Testis (tissue), 2 donors: ENCODE measurements at regions not wholly inside any gene's neighbourhood (a gene's known extent, or its start where the extent isn't known, plus 50 kb on each side); places are given as distances from the start of the nearest gene placed in this dataset.

Experiments used
- DNase-seq: peaks from one replicate; pipeline ENCODE4 v3.0.0-alpha.2; 2019
- H3K27ac ChIP-seq, 2 donors: fragments of 200-600 bp; sonication (generic); one replicate each; pipeline ENCODE4 v1.5.1; 2019
- H3K27me3 ChIP-seq: fragments of 200-600 bp; sonication (generic); one replicate; pipeline ENCODE4 v1.5.1; 2019
- H3K36me3 ChIP-seq: fragments of 200-600 bp; sonication (generic); one replicate; pipeline ENCODE4 v1.5.1; 2017; ENCODE audit warnings: low read depth; ENCODE audit errors: missing control alignments
- H3K4me1 ChIP-seq: fragments of 200-600 bp; sonication (generic); one replicate; pipeline ENCODE4 v1.5.1; 2019
- H3K4me3 ChIP-seq, 2 donors: fragments of 200-600 bp; sonication (generic); one replicate each; pipeline ENCODE4 v1.5.1; 2017 to 2019
- H3K9me3 ChIP-seq: fragments of 200-600 bp; sonication (generic); one replicate; pipeline ENCODE4 v1.5.1; 2017
- POLR2A ChIP-seq: fragments of 450-650 bp; IDR thresholded peaks from one replicate; pipeline ENCODE4 v1.6.1; 2017; ENCODE audit warnings: antibody characterized with exemption, mild to moderate bottlenecking, moderate library complexity
- WGBS, 2 donors: methylation state at CpG; one replicate each; pipeline ENCODE4 v1.1.5; 2018; 5-methylcytosine and 5-hydroxymethylcytosine counted together
- intact Hi-C: fragments of 100-400 bp; cut with DNase I; formaldehyde crosslinking; loops from one replicate; pipeline ENCODE4 v1.15.1; 2023; ENCODE audit warnings: low total_unique reads
- TF ChIP-seq, protein P1 (sequence below), 3 experiments: fragments of 450-650 bp in 2 of 3; fragments of 200-600 bp in 1 of 3; sonication (generic) in 1 of 3; IDR thresholded peaks; one replicate each; pipeline ENCODE4 v1.5.1; 2016 to 2019; ENCODE audit warnings: antibody characterized with exemption in 3 of 3, mild to moderate bottlenecking in 2 of 3, moderate library complexity in 1 of 3

DNA sequence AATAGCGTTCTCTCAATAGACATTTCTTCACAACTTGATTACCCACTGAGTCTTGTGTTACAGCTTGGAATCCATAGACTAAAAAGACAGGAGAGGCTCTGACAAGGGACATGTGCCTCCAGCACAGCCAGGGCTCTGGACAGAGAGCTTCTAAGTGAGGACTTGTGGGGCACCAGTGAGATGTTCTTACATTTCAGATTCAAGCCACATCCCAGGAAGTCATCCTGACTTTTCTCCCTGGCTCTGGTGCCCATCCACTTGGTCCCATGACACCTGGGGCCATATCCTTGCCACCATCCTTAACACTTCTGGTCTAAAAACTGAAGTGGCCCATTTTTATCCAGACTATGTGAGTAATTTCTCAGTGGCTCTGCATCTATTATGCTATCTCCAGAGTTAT is 440.1 kb downstream of the TCERG1L start:
- Histone ChIP-seq H3K9me3 (no peaks in the 10 kb centered on the region), H3K4me3 (no peak overlapping the region), H3K27me3 (no peaks in the 10 kb centered on the region), H3K36me3 (no peaks in the 10 kb centered on the region), H3K27ac (no peak overlapping the region), H3K4me1 (no peaks in the 10 kb centered on the region)
- TF ChIP-seq, protein P1, sequence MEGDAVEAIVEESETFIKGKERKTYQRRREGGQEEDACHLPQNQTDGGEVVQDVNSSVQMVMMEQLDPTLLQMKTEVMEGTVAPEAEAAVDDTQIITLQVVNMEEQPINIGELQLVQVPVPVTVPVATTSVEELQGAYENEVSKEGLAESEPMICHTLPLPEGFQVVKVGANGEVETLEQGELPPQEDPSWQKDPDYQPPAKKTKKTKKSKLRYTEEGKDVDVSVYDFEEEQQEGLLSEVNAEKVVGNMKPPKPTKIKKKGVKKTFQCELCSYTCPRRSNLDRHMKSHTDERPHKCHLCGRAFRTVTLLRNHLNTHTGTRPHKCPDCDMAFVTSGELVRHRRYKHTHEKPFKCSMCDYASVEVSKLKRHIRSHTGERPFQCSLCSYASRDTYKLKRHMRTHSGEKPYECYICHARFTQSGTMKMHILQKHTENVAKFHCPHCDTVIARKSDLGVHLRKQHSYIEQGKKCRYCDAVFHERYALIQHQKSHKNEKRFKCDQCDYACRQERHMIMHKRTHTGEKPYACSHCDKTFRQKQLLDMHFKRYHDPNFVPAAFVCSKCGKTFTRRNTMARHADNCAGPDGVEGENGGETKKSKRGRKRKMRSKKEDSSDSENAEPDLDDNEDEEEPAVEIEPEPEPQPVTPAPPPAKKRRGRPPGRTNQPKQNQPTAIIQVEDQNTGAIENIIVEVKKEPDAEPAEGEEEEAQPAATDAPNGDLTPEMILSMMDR (IDR thresholded peaks at IDR 0.05) = no peak
- TF ChIP-seq POLR2A = no peak
- DNase-seq = no peak
- 54 to 75% methylated on average over 1 of the region's 1 CpG for WGBS, 2 donors
- intact Hi-C loops = no loop called here

DNA sequence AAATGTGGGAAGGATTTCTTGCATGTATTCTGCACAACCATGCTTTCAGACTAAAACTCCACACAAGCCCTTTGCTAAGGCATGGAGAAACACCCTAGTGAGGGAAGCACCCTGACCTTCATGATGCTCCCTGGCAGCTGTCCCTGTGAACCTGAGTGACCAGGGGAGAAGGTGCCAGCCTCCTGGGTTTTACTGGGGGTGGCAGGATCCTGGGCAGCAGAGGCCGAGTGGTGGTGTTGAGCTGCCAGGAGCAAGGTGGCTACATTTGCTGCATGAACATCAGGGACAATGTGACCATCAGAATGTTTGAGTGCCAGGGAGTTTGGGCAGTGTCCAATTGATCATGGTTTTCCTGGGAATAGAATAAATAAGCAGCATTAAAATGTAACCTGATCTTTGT is 437.9 kb downstream of the TCERG1L start:
- H3K9me3 ChIP-seq = no peaks in the 10 kb centered on the region
- intact Hi-C loops = no loop called here
- H3K4me3 ChIP-seq = no peak overlapping the region
- no peaks in the 10 kb centered on the region for H3K27me3 ChIP-seq
- WGBS, 2 donors = 29 to 56% methylated on average over 1 of the region's 1 CpG
- no peak for TF ChIP-seq POLR2A
- TF ChIP-seq, protein P1 (IDR thresholded peaks at IDR 0.05) = no peak
- no peak overlapping the region for H3K27ac ChIP-seq
- H3K4me1 ChIP-seq = no peaks in the 10 kb centered on the region
- DNase-seq = no peak
- no peaks in the 10 kb centered on the region for H3K36me3 ChIP-seq

DNA sequence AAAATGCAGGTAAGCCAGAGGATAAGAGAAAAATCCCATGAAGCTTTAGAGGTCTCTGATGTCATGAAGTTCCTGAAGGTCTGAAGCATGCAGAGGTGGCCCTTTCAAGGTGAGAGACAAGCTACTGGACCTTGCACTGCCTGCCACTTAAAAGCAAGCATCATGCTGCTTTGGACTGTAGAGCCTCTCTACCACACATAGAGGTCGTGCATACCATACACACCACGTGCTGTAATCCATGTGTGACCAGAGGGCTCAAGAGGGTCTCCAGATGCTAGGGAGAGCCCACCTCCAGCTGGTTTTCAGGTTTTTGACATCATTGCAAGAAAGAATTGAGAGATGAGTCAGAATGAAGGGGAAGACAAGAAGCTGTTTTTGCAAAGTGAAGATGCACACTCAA is 436.4 kb downstream of the TCERG1L start:
- H3K4me1 ChIP-seq = no peaks in the 10 kb centered on the region
- H3K9me3 ChIP-seq = no peaks in the 10 kb centered on the region
- TF ChIP-seq, protein P1 (IDR thresholded peaks at IDR 0.05) = no peak
- no peak for TF ChIP-seq POLR2A
- H3K4me3 ChIP-seq = no peak overlapping the region
- intact Hi-C loops = no loop called here
- no peaks in the 10 kb centered on the region for H3K27me3 ChIP-seq
- no peaks in the 10 kb centered on the region for H3K36me3 ChIP-seq
- 55 to 87% methylated on average over 2 of the region's 2 CpGs for WGBS, 2 donors
- no peak overlapping the region for H3K27ac ChIP-seq
- no peak for DNase-seq

DNA sequence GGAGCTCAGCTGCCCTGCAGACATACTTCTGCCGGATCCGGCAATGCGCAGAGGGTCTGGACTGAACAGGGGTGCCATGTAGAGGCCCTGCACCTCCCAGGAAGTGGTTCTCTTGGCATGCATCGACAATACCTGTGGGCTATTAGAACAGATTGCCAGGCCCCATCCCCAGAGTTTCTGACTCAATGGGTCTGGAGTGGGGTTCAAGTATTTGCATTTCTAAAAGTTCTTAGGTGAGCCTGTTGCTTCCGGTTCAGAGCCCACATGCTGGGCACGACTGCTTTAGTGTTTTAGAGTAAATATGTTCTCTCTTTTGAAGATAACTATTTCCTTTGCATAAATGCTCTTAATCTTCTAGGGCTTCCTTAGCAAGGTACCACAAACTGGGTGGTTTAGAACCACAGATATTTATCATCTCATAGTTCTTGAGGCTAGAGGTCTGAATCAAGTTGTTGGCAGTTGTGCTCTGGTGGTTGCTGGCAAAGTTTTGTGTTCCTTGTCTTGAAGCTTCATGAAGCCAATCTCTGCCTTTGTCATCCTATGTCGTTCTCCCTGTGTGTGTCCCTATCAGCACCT is 435.5 kb downstream of the TCERG1L start:
- no peaks in the 10 kb centered on the region for H3K27me3 ChIP-seq
- 76 to 80% methylated on average over 7 of the region's 7 CpGs for WGBS, 2 donors
- no peaks in the 10 kb centered on the region for H3K4me1 ChIP-seq
- no peaks in the 10 kb centered on the region for H3K9me3 ChIP-seq
- intact Hi-C loops = no loop called here
- TF ChIP-seq, protein P1 (IDR thresholded peaks at IDR 0.05) = no peak
- TF ChIP-seq POLR2A = no peak
- no peak for DNase-seq
- no peak overlapping the region for H3K4me3 ChIP-seq
- no peaks in the 10 kb centered on the region for H3K36me3 ChIP-seq
- H3K27ac ChIP-seq = no peak overlapping the region

DNA sequence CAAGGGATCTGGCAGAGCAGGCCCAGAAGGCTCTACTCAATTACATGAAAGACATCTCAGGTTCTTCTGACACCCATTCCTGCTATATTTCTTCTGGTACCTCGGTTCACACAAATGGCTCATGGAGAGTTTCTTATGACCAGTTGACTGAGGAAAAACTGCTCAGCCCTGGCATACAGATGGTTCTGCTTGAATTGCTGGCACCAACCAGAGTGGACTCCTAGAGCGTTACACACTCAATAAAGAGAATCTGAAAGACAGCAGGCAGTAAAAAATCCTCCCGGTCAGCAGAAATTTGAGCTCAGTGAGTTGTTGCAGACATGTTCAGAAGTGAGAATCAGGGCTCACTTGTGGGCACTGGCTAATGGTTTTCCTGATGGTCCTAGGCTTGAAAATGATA is 434.4 kb downstream of the TCERG1L start:
- TF ChIP-seq, protein P1 (IDR thresholded peaks at IDR 0.05) = no peak
- no peak for TF ChIP-seq POLR2A
- Histone ChIP-seq H3K27me3 (no peaks in the 10 kb centered on the region), H3K36me3 (no peaks in the 10 kb centered on the region), H3K4me1 (no peaks in the 10 kb centered on the region), H3K4me3 (no peak overlapping the region), H3K27ac (no peak overlapping the region), H3K9me3 (no peaks in the 10 kb centered on the region)
- intact Hi-C loops = no loop called here
- WGBS, 2 donors = 73 to 85% methylated on average over 3 of the region's 3 CpGs
- no peak for DNase-seq
